RKO (cell line): ENCODE measurements at regions not wholly inside any gene's neighbourhood (a gene's known extent, or its start where the extent isn't known, plus 50 kb on each side); places are given as distances from the start of the nearest gene placed in this dataset.

Source experiments
- DNase-seq: peaks from one replicate; pipeline ENCODE4 v3.0.0-alpha.2; 2016; ENCODE audit warnings: low spot score

GRCh38 chr11:81165164-81165563, 1568.5 kb downstream of the FAM181B start:
- DNase-seq = peak; percentile 12

GRCh38 chr11:81159900-81160299, 1573.8 kb downstream of the FAM181B start:
- DNase-seq = no peak

- no peak for DNase-seq
These were observed 1598.1 kb downstream of the FAM181B start for GRCh38 chr11:81135570-81135969.

GRCh38 chr11:81129618-81130017, 1604.0 kb downstream of the FAM181B start:
- no peak for DNase-seq

DNA sequence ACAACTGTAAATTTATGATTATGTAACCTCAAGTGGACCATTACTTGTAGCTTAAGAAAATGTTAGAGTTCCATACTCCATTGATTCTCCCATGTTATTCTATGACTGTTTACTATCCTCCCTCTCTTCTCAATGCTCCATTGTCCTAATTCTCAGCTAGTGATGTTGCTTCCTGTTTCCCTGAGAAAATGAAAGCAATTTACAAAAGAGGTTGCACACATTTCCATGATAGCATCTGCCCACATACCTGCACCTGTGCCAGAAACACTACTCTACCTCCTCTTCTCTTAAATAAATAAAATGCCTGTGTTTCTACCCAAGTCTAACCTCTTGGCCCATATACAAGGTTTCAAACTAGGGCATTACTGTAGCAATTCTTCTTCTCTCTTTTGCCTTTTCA, 1620.9 kb downstream of the FAM181B start:
- no peak for DNase-seq

DNA sequence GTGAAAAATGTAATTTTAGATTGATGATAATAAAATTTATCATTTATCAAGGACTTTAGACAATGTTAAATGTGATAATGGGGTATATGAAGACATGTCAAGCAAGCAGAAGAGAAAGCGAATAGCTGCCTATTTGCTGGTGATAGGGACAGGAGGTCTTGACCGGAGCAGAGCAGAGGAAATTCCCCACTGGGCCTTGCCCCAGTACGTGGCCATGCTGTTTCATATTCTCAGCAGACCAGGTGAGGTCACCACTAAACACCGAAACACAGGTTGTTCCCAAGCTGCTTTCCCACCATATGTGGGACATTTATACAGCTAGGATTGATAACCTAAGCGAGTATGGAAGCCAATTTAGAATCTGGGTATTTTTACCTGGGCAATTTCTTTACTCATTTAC, 1629.6 kb downstream of the FAM181B start:
- no peak for DNase-seq

DNA sequence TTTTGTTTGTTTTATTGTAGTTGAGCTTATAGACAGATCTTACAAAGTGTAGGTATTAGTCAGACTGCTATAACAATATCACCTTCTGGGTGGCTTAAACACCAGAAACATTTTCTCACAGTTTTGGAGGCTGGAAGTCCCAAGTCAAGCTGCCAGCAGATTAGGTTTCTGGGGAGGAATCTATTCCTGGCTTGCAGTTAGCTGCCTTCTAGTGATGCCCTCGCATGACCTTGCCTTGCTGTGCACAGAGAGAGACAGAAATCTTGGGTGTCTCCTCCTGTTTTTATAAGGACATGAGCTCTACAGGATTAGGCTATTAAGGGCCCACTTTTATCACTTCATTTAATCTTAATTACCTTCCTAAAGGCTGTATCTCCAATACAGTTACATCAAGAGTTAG, 1635.2 kb downstream of the FAM181B start:
- no peak for DNase-seq

- no peak for DNase-seq
These were observed 1641.1 kb downstream of the FAM181B start for GRCh38 chr11:81092522-81092921.

DNA sequence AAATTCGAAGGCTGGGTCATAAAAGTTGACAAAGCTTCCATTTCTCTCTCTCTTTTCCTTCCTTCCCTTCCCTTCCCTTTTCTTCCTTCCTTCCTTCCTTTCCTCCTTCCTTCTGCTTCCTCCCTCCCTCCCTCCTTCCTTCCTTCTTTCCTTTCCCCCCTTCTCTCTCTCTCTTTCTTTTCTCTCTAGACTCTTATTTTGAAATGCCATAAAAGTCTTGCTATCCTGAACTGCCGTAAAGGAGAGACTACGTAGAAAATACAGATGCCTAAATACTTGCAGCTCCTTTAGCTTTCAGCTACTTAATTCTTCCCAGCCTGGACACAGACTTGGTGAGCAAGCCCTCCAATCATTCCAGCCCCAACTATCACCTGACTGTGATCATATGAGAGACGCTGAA, 1644.4 kb downstream of the FAM181B start:
- DNase-seq = no peak

DNA sequence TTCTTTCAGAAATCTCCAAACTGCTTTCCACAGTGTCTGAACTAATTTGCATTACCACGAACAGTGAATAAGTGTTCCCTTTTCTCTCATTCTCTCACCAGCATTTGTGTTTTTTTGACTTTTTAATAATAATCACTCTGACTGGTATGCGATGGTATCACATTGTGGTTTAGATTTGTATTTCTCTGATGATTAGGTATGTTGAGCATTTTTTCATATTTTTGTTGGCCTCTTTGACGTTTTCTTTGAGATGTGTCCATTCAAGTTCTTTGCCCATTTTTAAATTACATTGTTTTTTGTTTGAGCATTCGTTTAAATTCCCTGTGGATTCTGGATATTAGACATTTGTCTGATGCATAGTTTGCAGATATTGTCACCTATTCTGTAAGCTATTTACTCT, 1639.6 kb upstream of the TENM4 start:
- no peak for DNase-seq

DNA sequence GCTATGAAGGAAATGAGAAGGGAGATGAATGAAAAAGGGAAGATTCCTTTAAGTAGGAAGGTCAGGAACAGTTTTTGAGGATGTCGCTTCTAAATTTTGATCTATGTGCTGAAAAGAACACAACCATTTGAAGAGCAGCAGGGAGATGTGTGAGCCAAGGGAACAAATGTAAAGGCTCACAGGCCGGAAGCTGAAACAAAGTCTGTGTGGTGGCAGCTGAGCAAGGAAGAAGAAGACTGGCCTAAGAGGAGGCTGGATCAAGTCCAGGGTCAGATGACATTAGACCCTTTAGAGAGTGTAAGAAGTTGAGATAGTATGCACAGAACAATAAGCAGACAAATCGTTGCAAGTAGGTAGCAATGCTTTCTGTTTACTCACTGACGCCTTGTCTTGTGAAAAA, 1631.4 kb upstream of the TENM4 start:
- DNase-seq = no peak

GRCh38 chr11:81071606-81072005, 1630.8 kb upstream of the TENM4 start:
- no peak for DNase-seq

GRCh38 chr11:81070948-81071347, 1630.1 kb upstream of the TENM4 start:
- DNase-seq = no peak

DNA sequence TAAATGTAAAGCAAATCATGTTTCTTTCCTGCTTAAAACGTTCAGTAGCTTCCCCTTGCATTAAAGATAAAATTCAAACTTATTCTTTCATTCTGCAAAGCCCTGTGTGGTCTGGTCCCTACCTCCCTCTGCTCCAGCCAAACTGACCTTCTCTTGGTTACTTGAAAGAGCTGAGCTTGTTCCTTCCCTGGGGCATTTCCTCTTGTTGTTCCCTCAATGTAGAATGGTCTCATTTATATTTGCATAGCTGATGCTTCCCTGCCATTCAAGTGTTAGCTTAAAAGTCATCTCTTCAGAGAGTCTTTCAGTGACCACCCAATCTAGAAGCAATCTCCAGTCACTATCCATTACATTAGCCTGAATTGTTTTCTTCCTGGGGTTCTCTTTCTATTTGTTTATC, 1618.5 kb upstream of the TENM4 start:
- no peak for DNase-seq

DNA sequence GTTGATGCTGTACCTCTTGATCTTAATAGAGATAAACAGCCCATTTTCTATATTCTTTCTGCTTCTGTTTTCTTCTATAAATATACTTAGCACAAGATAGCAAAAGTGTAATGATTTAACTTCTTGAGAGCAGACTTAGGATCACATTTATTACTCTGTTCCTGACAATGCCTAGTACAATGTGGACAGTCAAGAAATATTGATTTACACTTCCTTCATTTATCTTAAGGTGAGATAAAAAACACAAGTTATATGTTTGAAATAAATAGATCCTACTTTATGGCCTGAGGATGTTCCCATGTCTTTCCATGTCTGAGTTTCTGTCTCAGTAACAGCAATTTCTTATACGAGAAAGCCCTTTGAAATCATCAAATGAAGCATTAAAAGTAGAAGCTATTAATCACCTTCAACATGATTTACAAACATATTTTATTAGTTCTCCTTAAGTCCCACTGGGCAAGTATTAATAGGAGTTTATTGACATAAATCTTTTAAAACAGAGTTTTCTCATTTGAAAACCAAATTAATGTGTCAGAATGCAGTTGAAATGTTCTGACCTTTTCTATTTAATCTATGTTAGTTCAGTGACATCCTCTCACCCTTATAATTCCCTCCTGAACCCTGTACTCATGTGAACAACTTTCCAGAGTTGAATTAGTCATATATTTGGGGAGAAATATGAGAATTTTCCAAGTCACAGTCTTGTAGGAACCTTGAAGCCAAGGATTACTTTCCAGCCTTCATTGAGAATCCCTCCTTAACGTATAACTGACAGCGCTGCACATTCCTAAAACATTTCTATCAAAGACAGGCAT, 1611.7 kb upstream of the TENM4 start:
- DNase-seq = no peak

DNA sequence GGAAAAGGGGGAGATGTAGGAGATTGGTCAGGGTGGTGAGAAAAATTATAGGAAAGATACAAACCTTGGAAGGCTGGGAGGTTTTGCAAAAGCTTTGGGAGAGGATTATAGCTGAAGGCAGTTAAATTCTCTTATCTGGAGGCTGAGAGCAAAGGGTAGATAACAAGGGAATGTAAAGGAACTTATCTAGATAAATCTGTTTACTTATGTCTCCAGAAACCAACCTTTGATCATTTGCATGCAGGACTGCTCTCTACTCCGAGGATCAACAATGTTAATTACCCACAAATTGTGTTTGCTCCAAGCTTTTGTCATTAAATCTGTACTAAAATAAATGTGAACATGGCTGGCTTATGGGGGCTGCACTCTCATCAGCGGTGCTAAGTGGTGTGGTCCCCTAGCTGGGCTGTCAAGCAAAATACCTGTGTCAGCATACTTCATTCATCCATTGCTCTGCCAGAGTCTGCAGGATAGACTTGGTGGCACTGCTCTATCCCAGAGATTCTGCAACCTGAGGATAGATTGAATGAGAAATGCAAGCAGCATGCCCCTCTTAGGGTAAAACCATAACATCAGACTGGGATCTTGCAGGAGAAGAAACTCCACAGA, 1599.2 kb upstream of the TENM4 start:
- no peak for DNase-seq

- no peak for DNase-seq
These were observed 1595.5 kb upstream of the TENM4 start for GRCh38 chr11:81036168-81036870.

- DNase-seq = no peak
These were observed 1593.1 kb upstream of the TENM4 start for GRCh38 chr11:81033779-81034540.

GRCh38 chr11:81032906-81033305, 1592.1 kb upstream of the TENM4 start:
- no peak for DNase-seq

- DNase-seq = peak; percentile 31
These were observed 1589.4 kb upstream of the TENM4 start for GRCh38 chr11:81030186-81030585.

- no peak for DNase-seq
These were observed 1585.2 kb upstream of the TENM4 start for GRCh38 chr11:81026032-81026431.

- DNase-seq = no peak
These were observed 1581.2 kb upstream of the TENM4 start for GRCh38 chr11:81022057-81022456.
